HCT116 (cell line): ENCODE measurements at regions not wholly inside any gene's neighbourhood (a gene's known extent, or its start where the extent isn't known, plus 50 kb on each side); places are given as distances from the start of the nearest gene placed in this dataset.

Experiments
- ATAC-seq: fragments of 200-7000 bp; cut with Tn5 transposase; 2 replicates; pipeline ENCODE4 v1.9.1; 2020; ENCODE audit warnings: mild to moderate bottlenecking, moderate library complexity
- BruUV-seq: library from RNA; stranded (reverse); fragments of 400-500 nt; replicated peaks from 2 replicates; lab custom pipeline; 2021; lab: Mats Ljungman, UMichigan
- CTCF ChIA-PET: fragments of 300-600 bp; sonication (Branson Sonifier 250); formaldehyde crosslinking; loops from one replicate; lab custom pipeline; 2021; ENCODE audit warnings: antibody characterized with exemption; lab: Charles Lee
- POLR2A ChIA-PET: fragments of 300-600, 350-600 bp; sonication (Branson Sonifier 250); formaldehyde crosslinking; loops from one replicate; lab custom pipeline; 2021; ENCODE audit warnings: antibody characterized with exemption; lab: Charles Lee
- RAD21 ChIA-PET, 2 experiments: fragments of 300-600 bp; sonication (Branson Sonifier 250); formaldehyde crosslinking; loops; one replicate each; lab custom pipeline; 2023; ENCODE audit warnings: low total read pairs in 2 of 2; ENCODE audit not compliant: uncharacterized antibody in 2 of 2, unreplicated experiment in 2 of 2, low non-redundant PET in 1 of 2; lab: Charles Lee
- DNase-seq: peaks from one replicate; pipeline ENCODE4 v3.0.0-alpha.2; 2010; ENCODE audit warnings: low read depth, low spot score
- H2AFZ ChIP-seq: fragments of 200-600 bp; shearing (Covaris generic), sonication (generic); 2 replicates; pipeline ENCODE4 v1.6.1; 2017; ENCODE audit warnings: low read depth, mixed run types, mixed read lengths, antibody characterized with exemption, low read length; ENCODE audit not compliant: poor library complexity, severe bottlenecking
- H3K27ac ChIP-seq: 2 replicates; pipeline ENCODE4 v1.5.1; 2012; ENCODE audit warnings: low read depth, low read length
- H3K27me3 ChIP-seq: fragments of 200-600 bp; sonication (generic); 2 replicates; pipeline ENCODE4 v1.6.1; 2016; ENCODE audit warnings: mixed run types, low read length, mixed read lengths; ENCODE audit not compliant: insufficient read depth
- H3K36me3 ChIP-seq, 2 experiments: fragments of 200-500 bp in 1 of 2; fragments of 200-600 bp in 1 of 2; sonication (Bioruptor generic) in 1 of 2; sonication (generic) in 1 of 2; 2 replicates each; pipeline versions ENCODE4 v1.5.1 to v1.6.1; 2014 to 2016; ENCODE audit warnings: low read length in 2 of 2, inconsistent platforms in 1 of 2, mixed read lengths in 1 of 2, mixed run types in 1 of 2; ENCODE audit not compliant: insufficient read depth in 2 of 2, control insufficient read depth in 1 of 2
- H3K4me1 ChIP-seq, 2 experiments: fragments of 200-600 bp in 1 of 2; sonication (generic) in 1 of 2; 2 replicates each; pipeline versions ENCODE4 v1.5.1 to v1.6.1; 2012 to 2017; ENCODE audit warnings: low read length in 2 of 2, inconsistent platforms in 1 of 2, mild to moderate bottlenecking in 1 of 2, mixed read lengths in 1 of 2, mixed run types in 1 of 2, moderate library complexity in 1 of 2; ENCODE audit not compliant: insufficient read depth in 2 of 2, control insufficient read depth in 1 of 2
- H3K4me2 ChIP-seq: fragments of 200-600 bp; sonication (generic); 2 replicates; pipeline ENCODE4 v1.6.1; 2017; ENCODE audit warnings: mixed run types, low read length, mixed read lengths
- H3K4me3 ChIP-seq, 2 experiments: fragments of 200-600 bp in 1 of 2; sonication (generic) in 1 of 2; replicated peaks in 1 of 2; 2 replicates each; pipeline ENCODE4 v1.5.1; 2011 to 2016; ENCODE audit warnings: low read length in 2 of 2, control low read depth in 1 of 2, low read depth in 1 of 2, mild to moderate bottlenecking in 1 of 2, mixed read lengths in 1 of 2, mixed run types in 1 of 2
- H3K79me2 ChIP-seq: fragments of 200-600 bp; sonication (generic); 2 replicates; pipeline ENCODE4 v1.6.1; 2017; ENCODE audit warnings: mild to moderate bottlenecking, mixed run types, low read length, moderate library complexity, mixed read lengths; ENCODE audit not compliant: insufficient read depth
- H3K9ac ChIP-seq: fragments of 200-600 bp; sonication (generic); 2 replicates; pipeline ENCODE4 v1.6.1; 2016; ENCODE audit warnings: low read length, mixed read lengths
- H3K9me2 ChIP-seq: fragments of 200-600 bp; sonication (generic), shearing (Covaris generic); 2 replicates; pipeline ENCODE4 v1.6.1; 2017; ENCODE audit warnings: mixed run types, mild to moderate bottlenecking, moderate library complexity; ENCODE audit not compliant: insufficient read depth
- H3K9me3 ChIP-seq, 2 experiments: fragments of 200-500 bp in 1 of 2; fragments of 200-600 bp in 1 of 2; sonication (Bioruptor generic) in 1 of 2; sonication (generic) in 1 of 2; 2 replicates each; pipeline ENCODE4 v1.6.1; 2014 to 2017; ENCODE audit warnings: low read length in 2 of 2, mixed read lengths in 2 of 2, inconsistent platforms in 1 of 2, low read depth in 1 of 2, mild to moderate bottlenecking in 1 of 2, mixed run types in 1 of 2, moderate library complexity in 1 of 2; ENCODE audit not compliant: control insufficient read depth in 1 of 2, insufficient read depth in 1 of 2
- H4K20me1 ChIP-seq: fragments of 200-600 bp; sonication (generic), shearing (Covaris generic); 2 replicates; pipeline ENCODE4 v1.6.1; 2017; ENCODE audit warnings: mixed run types, mild to moderate bottlenecking, moderate library complexity; ENCODE audit not compliant: insufficient read depth
- ATF3 ChIP-seq: IDR thresholded peaks from 2 replicates; pipeline ENCODE4 v1.6.1; 2012
- CBX3 ChIP-seq: IDR thresholded peaks from 2 replicates; pipeline ENCODE4 v1.6.1; 2012; ENCODE audit warnings: low read depth
- CEBPB ChIP-seq: IDR thresholded peaks from 2 replicates; pipeline ENCODE4 v1.6.1; 2012; ENCODE audit warnings: low read depth
- CTCF ChIP-seq, 3 experiments: fragments of 200-600 bp in 1 of 3; sonication (generic) in 1 of 3; IDR thresholded peaks in 2 of 3; conservative IDR thresholded peaks in 1 of 3; 2 replicates each; pipeline ENCODE4 v1.5.1; 2012 to 2017; ENCODE audit warnings: low read depth in 2 of 3, low read length in 2 of 3, antibody characterized with exemption in 1 of 3, borderline replicate concordance in 1 of 3, control low read depth in 1 of 3, mild to moderate bottlenecking in 1 of 3, mixed read lengths in 1 of 3, mixed run types in 1 of 3, moderate library complexity in 1 of 3; ENCODE audit not compliant: insufficient read depth in 1 of 3
- EZH2phosphoT487 ChIP-seq: fragments of 200-600 bp; IDR thresholded peaks from 2 replicates; pipeline ENCODE4 v1.6.1; 2018; ENCODE audit warnings: antibody characterized with exemption, borderline replicate concordance
- JUND ChIP-seq: IDR thresholded peaks from 2 replicates; pipeline ENCODE4 v1.6.1; 2012
- MAX ChIP-seq: IDR thresholded peaks from 2 replicates; pipeline ENCODE4 v1.6.1; 2012
- POLR2A ChIP-seq: IDR thresholded peaks from 2 replicates; pipeline ENCODE4 v1.7.0; 2011; ENCODE audit warnings: borderline replicate concordance; ENCODE audit not compliant: insufficient read depth, insufficient read length; ENCODE audit errors: extremely low read depth
- POLR2AphosphoS5 ChIP-seq: IDR thresholded peaks from 2 replicates; pipeline ENCODE4 v1.6.1; 2011; ENCODE audit warnings: mild to moderate bottlenecking, low read depth, low read length, moderate library complexity
- RAD21 ChIP-seq: IDR thresholded peaks from 2 replicates; pipeline ENCODE4 v1.6.1; 2012; ENCODE audit warnings: low read depth, mild to moderate bottlenecking
- SP1 ChIP-seq: IDR thresholded peaks from 2 replicates; pipeline ENCODE4 v1.6.1; 2012; ENCODE audit warnings: low read depth
- SRF ChIP-seq: IDR thresholded peaks from 2 replicates; pipeline ENCODE4 v1.6.1; 2012; ENCODE audit warnings: low read depth
- TCF7L2 ChIP-seq: IDR thresholded peaks from 2 replicates; pipeline ENCODE4 v1.7.0; 2011; ENCODE audit warnings: borderline replicate concordance, inconsistent platforms; ENCODE audit not compliant: insufficient read depth, insufficient read length; ENCODE audit errors: extremely low read depth
- YY1 ChIP-seq: IDR thresholded peaks from 2 replicates; pipeline ENCODE4 v1.6.1; 2011; ENCODE audit warnings: low read length, low read depth, moderate library complexity, mild to moderate bottlenecking; ENCODE audit not compliant: insufficient replicate concordance; ENCODE audit errors: extremely low read depth
- ZBTB33 ChIP-seq: IDR thresholded peaks from 2 replicates; pipeline ENCODE4 v1.6.1; 2011; ENCODE audit warnings: mild to moderate bottlenecking, low read length, moderate library complexity; ENCODE audit not compliant: insufficient replicate concordance; ENCODE audit errors: extremely low read depth
- ZFX ChIP-seq: fragments of 450-650 bp; IDR thresholded peaks from 2 replicates; pipeline ENCODE4 v1.6.1; 2017
- ZNF274 ChIP-seq: fragments of 200-500 bp; sonication (Bioruptor generic); IDR thresholded peaks from 2 replicates; pipeline ENCODE4 v1.6.1; 2014; ENCODE audit warnings: mild to moderate bottlenecking, low read depth, low read length, inconsistent platforms
- intact Hi-C: fragments of 100-400 bp; cut with micrococcal nuclease; formaldehyde crosslinking; loops from 2 replicates; pipeline ENCODE4 v1.10.0; 2022

GRCh38 chr1:168917309-168917708, 188.3 kb upstream of the DPT start:
- no peaks in the 10 kb centered on the region for H3K9me3 ChIP-seq
- no peak overlapping the region for H2AFZ ChIP-seq
- H3K9ac ChIP-seq: no peak overlapping the region
- TF ChIP-seq ATF3 (no peak), EZH2phosphoT487 (no peak), SRF (no peak), CEBPB (no peak), ZFX (no peak)
- POLR2A ChIA-PET: no interaction called here
- intact Hi-C loops: no loop called here
- H3K4me2 ChIP-seq: no peak overlapping the region
- H3K79me2 ChIP-seq: no peaks in the 10 kb centered on the region
- DNase-seq (no peak), ATAC-seq (no peak)
- RAD21 ChIA-PET: no interaction called here
- BruUV-seq: no TSS peak
- H3K4me1 ChIP-seq: peaks cover 0 to 10% of the 10 kb centered on the region in 2 experiments; a peak in 2 of 4 replicates
- CTCF ChIA-PET: no interaction called here
- H3K36me3 ChIP-seq: no peaks in the 10 kb centered on the region
- H3K4me3 ChIP-seq: no peak overlapping the region
- H3K27ac ChIP-seq: no peak overlapping the region
- no peaks in the 10 kb centered on the region for H3K9me2 ChIP-seq
- H4K20me1 ChIP-seq: no peaks in the 10 kb centered on the region
- no peaks in the 10 kb centered on the region for H3K27me3 ChIP-seq

GRCh38 chr1:168917796-168918195, 188.7 kb upstream of the ATP1B1 start:
- H3K9me3 ChIP-seq: no peaks in the 10 kb centered on the region
- H3K4me2 ChIP-seq: no peak overlapping the region
- H3K79me2 ChIP-seq: no peaks in the 10 kb centered on the region
- RAD21 ChIA-PET: no interaction called here
- CTCF ChIA-PET: interaction anchor here (1.4 kb wide), 1 partner anchor 430 kb away, joined by 3 read pairs; no protein-coding TSS in a partner anchor
- peaks cover 0 to 10% of the 10 kb centered on the region in 2 experiments; a peak in 2 of 4 replicates for H3K4me1 ChIP-seq
- no peak overlapping the region for H3K4me3 ChIP-seq
- no TSS peak for BruUV-seq
- H2AFZ ChIP-seq: no peak overlapping the region
- H3K9me2 ChIP-seq: no peaks in the 10 kb centered on the region
- no peaks in the 10 kb centered on the region for H3K27me3 ChIP-seq
- H3K9ac ChIP-seq: no peak overlapping the region
- no peak overlapping the region for H3K27ac ChIP-seq
- POLR2A ChIA-PET: no interaction called here
- intact Hi-C loops: no loop called here
- H4K20me1 ChIP-seq: no peaks in the 10 kb centered on the region
- DNase-seq: no peak
- no peaks in the 10 kb centered on the region for H3K36me3 ChIP-seq
- ATAC-seq: no peak
- no peak for TF ChIP-seq ZBTB33
- TF ChIP-seq POLR2A: no peak
- TF ChIP-seq CEBPB: no peak
- TF ChIP-seq ZNF274: no peak
- TF ChIP-seq YY1: no peak
- no peak for TF ChIP-seq TCF7L2
- no peak for TF ChIP-seq ATF3
- TF ChIP-seq EZH2phosphoT487: no peak
- TF ChIP-seq CBX3: no peak
- no peak for TF ChIP-seq SP1
- no peak for TF ChIP-seq MAX
- no peak for TF ChIP-seq POLR2AphosphoS5
- TF ChIP-seq RAD21: no peak
- no peak for TF ChIP-seq JUND
- no peak for TF ChIP-seq CTCF (IDR thresholded peaks at IDR 0.05 in 2 of 3, conservative IDR thresholded peaks at IDR 0.05 in 1 of 3; ENCODE audit: borderline replicate concordance in 1 of 3, insufficient read depth in 1 of 3, low read depth in 2 of 3, low read length in 2 of 3)
